Endothelial cell of umbilical vein (primary cell): ENCODE measurements at regions not wholly inside any gene's neighbourhood (a gene's known extent, or its start where the extent isn't known, plus 50 kb on each side); places are given as distances from the start of the nearest gene placed in this dataset.

Experiments used
- EZH2 ChIP-seq: IDR thresholded peaks from 2 replicates; pipeline ENCODE4 v1.6.1; 2012; ENCODE audit warnings: borderline replicate concordance, low read depth, mild to moderate bottlenecking, moderate library complexity, low read length, inconsistent platforms; ENCODE audit not compliant: severe bottlenecking
- FOS ChIP-seq: IDR thresholded peaks from 2 replicates; pipeline ENCODE4 v1.6.1; 2011; ENCODE audit warnings: mild to moderate bottlenecking, low read length, moderate library complexity, borderline replicate concordance; ENCODE audit not compliant: insufficient read depth
- MYC ChIP-seq: IDR thresholded peaks from one replicate; pipeline ENCODE4 v1.6.1; 2011; ENCODE audit warnings: mild to moderate bottlenecking, low read depth, low read length
- POLR2A ChIP-seq: IDR thresholded peaks from 2 replicates; pipeline ENCODE4 v1.6.1; 2012; ENCODE audit warnings: low read depth, mild to moderate bottlenecking, control low read depth, low read length
- POLR2AphosphoS5 ChIP-seq: IDR thresholded peaks from 2 replicates; pipeline ENCODE4 v1.6.1; 2012; ENCODE audit warnings: low read depth, mild to moderate bottlenecking, control low read depth, low read length, moderate library complexity; ENCODE audit not compliant: insufficient read depth
- TF ChIP-seq, protein P1 (sequence below), 2 donors: IDR thresholded peaks; 1 replicate in 1 of 2; 2 replicates in 1 of 2; pipeline ENCODE4 v1.5.1; 2011; ENCODE audit warnings: low read length in 2 of 2, mild to moderate bottlenecking in 2 of 2, moderate library complexity in 2 of 2, control low read depth in 1 of 2, inconsistent platforms in 1 of 2, low read depth in 1 of 2; ENCODE audit not compliant: insufficient read depth in 1 of 2; ENCODE audit errors: extremely low read depth in 1 of 2

DNA sequence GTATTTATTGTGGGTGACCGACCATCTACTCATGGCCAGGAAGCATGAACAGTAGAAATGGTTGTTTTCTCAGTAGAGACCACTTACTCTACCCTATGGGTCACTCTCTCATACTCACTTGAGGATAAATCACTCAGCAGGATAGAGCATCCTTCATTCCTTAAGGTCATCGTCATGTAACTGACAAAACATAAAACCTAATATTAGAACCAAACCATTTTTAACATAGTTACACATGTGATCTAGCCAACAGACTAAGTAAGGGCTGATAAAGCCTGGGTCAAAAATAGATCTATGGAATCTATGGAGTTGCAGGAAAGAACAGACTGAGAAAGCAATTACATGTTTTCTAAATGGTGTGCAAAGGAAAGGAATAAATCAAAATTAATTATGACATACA, 769.1 kb downstream of the NTRK3 start:
- TF ChIP-seq, protein P1, sequence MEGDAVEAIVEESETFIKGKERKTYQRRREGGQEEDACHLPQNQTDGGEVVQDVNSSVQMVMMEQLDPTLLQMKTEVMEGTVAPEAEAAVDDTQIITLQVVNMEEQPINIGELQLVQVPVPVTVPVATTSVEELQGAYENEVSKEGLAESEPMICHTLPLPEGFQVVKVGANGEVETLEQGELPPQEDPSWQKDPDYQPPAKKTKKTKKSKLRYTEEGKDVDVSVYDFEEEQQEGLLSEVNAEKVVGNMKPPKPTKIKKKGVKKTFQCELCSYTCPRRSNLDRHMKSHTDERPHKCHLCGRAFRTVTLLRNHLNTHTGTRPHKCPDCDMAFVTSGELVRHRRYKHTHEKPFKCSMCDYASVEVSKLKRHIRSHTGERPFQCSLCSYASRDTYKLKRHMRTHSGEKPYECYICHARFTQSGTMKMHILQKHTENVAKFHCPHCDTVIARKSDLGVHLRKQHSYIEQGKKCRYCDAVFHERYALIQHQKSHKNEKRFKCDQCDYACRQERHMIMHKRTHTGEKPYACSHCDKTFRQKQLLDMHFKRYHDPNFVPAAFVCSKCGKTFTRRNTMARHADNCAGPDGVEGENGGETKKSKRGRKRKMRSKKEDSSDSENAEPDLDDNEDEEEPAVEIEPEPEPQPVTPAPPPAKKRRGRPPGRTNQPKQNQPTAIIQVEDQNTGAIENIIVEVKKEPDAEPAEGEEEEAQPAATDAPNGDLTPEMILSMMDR (IDR thresholded peaks at IDR 0.05; ENCODE audit: extremely low read depth in 1 of 2, insufficient read depth in 1 of 2, low read depth in 1 of 2, low read length in 2 of 2), result no peak
- TF ChIP-seq FOS, result no peak
- TF ChIP-seq MYC, result no peak
- no peak for TF ChIP-seq EZH2
- TF ChIP-seq POLR2AphosphoS5, result no peak
- TF ChIP-seq POLR2A, result no peak
